HAP-1 (cell line): ENCODE measurements at regions not wholly inside any gene's neighbourhood (a gene's known extent, or its start where the extent isn't known, plus 50 kb on each side); places are given as distances from the start of the nearest gene placed in this dataset.
"Not testable (repeated sequence)": the region's sequence is repeated elsewhere in the genome, so short reads cannot be mapped to it uniquely, and the experiment has no call there.

ENCODE experiments used
- DNase-seq, 2 experiments: peaks; one replicate each; pipeline ENCODE4 v3.0.0-alpha.2; 2016 to 2020; ENCODE audit warnings: low spot score in 2 of 2
- H3K27me3 ChIP-seq: fragments of 250-450 bp; sonication (Bioruptor Pico); 2 replicates; pipeline ENCODE4 v1.5.1; 2020; ENCODE audit warnings: low read depth, mild to moderate bottlenecking, moderate library complexity
- H3K36me3 ChIP-seq: fragments of 250-450 bp; sonication (Bioruptor Pico); replicated peaks from 2 replicates; pipeline ENCODE4 v1.5.1; 2020; ENCODE audit warnings: mild to moderate bottlenecking
- H3K4me1 ChIP-seq: fragments of 250-450 bp; sonication (Bioruptor Pico); 2 replicates; pipeline ENCODE4 v1.5.1; 2020; ENCODE audit warnings: mild to moderate bottlenecking
- H3K4me3 ChIP-seq: fragments of 250-450 bp; sonication (Bioruptor Pico); 2 replicates; pipeline ENCODE4 v1.5.1; 2020; ENCODE audit warnings: mild to moderate bottlenecking, moderate library complexity
- H3K9me3 ChIP-seq: fragments of 250-450 bp; sonication (Bioruptor Pico); 2 replicates; pipeline ENCODE4 v1.5.1; 2020; ENCODE audit warnings: mild to moderate bottlenecking, moderate library complexity
- in situ Hi-C: fragments of 300-500 bp; cut with MboI; formaldehyde crosslinking; loops from 3 replicates; pipeline ENCODE4 v1.14.3; 2020; ENCODE audit warnings: low sequenced_read_pairs, inconsistent platforms, mixed read lengths

DNA sequence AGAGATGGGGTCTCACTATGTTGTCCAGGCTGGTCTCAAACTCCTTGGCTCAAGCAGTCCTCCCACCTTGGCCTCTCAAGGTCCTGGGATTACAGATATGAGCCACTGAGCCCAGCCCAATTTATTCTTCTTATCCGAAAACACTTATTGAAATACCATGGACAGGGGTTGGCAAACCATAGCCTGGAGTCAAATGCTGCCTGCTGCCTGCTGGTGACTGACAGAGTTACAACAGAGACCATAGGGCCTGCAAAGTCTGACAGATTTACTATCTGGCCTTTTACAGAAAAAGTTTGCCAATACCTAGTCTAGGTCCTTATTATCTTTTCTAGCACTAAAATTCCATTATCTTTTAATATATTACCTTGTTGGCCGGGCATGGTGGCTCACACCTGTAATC is 87.1 kb upstream of the ZNF281 start:
- Histone ChIP-seq H3K27me3 (peaks cover 3% of the 10 kb centered on the region; the same call in 1 of the 2 replicates), H3K4me3 (no peak overlapping the region)

GRCh38 chr1:200495901-200496300 is 86.1 kb upstream of the ZNF281 start:
- H3K36me3 ChIP-seq: no peaks in the 10 kb centered on the region
- in situ Hi-C loops: loop anchor here (25.0 kb wide), 2 partner anchors 359 to 809 kb away; no protein-coding TSS in a partner anchor
- no peaks in the 10 kb centered on the region for H3K9me3 ChIP-seq
- peaks cover 3% of the 10 kb centered on the region; the same call in 1 of the 2 replicates for H3K27me3 ChIP-seq
- no peak overlapping the region for H3K4me3 ChIP-seq
- no peaks in the 10 kb centered on the region for H3K4me1 ChIP-seq
- DNase-seq: no peak

More for the DNA sequence above, 87.1 kb upstream of the ZNF281 start:
- no peak for DNase-seq
- no peaks in the 10 kb centered on the region for H3K9me3 ChIP-seq
- H3K4me1 ChIP-seq: no peaks in the 10 kb centered on the region
- no peaks in the 10 kb centered on the region for H3K36me3 ChIP-seq
- in situ Hi-C loops: loop anchor here (25.0 kb wide), 2 partner anchors 360 to 810 kb away; no protein-coding TSS in a partner anchor

GRCh38 chr1:200493344-200493743 is 83.5 kb upstream of the ZNF281 start:
- in situ Hi-C loops: loop anchor here (25.0 kb wide), 2 partner anchors 356 to 806 kb away; no protein-coding TSS in a partner anchor
- no peak for DNase-seq
- Histone ChIP-seq H3K9me3 (no peaks in the 10 kb centered on the region), H3K4me3 (no peak overlapping the region), H3K4me1 (peaks cover 2% of the 10 kb centered on the region; the same call in 1 of the 2 replicates), H3K36me3 (no peaks in the 10 kb centered on the region), H3K27me3 (peaks cover 3% of the 10 kb centered on the region; the same call in 1 of the 2 replicates)

DNA sequence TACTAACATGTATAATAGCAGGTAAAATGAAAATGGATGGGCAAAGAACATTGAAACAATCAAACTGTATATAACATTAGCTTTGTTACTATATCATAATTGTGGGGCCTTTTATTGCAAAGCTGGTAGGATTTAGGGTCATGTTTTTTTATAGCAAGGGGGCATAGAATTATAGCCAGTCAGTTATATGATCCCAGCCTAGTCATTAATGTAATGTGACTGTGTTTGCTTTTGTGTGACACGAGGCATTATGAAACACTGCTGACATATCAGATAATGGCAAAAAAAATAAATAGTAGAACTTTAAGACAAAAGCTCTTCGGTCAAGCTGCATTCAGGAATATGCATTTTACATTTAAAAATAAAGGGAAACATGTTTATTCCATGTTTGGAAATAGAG is 81.3 kb upstream of the ZNF281 start:
- peaks cover 2% of the 10 kb centered on the region; the same call in 1 of the 2 replicates for H3K4me1 ChIP-seq
- no peaks in the 10 kb centered on the region for H3K9me3 ChIP-seq
- no peak for DNase-seq

DNA sequence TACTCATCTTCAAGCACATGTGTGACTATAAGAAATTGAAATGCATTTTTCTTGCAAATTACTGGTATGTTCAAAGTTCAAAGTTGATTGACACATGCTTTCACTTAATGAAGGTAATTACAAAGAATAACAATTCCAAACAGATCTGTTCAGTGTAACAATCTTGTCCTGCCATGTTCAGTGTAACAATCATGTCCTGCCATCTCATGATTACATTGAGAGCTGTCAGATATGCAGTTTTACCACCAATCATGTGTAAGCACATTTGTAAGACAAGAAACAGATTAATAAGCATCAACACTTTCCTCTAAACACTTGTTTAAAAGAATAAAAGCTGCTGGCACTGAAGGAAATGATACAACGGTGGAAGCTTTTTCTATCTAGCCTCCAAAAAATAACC is 80.3 kb upstream of the ZNF281 start:
- Histone ChIP-seq H3K4me1 (peaks cover 2% of the 10 kb centered on the region; the same call in 1 of the 2 replicates), H3K27me3 (peaks cover 3% of the 10 kb centered on the region; the same call in 1 of the 2 replicates), H3K9me3 (no peaks in the 10 kb centered on the region), H3K36me3 (no peaks in the 10 kb centered on the region), H3K4me3 (no peak overlapping the region)
- no peak for DNase-seq
- in situ Hi-C loops: loop anchor here (25.0 kb wide), 2 partner anchors 353 to 803 kb away; no protein-coding TSS in a partner anchor

More for the DNA sequence above, 81.3 kb upstream of the ZNF281 start:
- H3K27me3 ChIP-seq: peaks cover 3% of the 10 kb centered on the region; the same call in 1 of the 2 replicates
- in situ Hi-C loops: loop anchor here (25.0 kb wide), 2 partner anchors 354 to 804 kb away; no protein-coding TSS in a partner anchor
- no peak overlapping the region for H3K4me3 ChIP-seq
- no peaks in the 10 kb centered on the region for H3K36me3 ChIP-seq

DNA sequence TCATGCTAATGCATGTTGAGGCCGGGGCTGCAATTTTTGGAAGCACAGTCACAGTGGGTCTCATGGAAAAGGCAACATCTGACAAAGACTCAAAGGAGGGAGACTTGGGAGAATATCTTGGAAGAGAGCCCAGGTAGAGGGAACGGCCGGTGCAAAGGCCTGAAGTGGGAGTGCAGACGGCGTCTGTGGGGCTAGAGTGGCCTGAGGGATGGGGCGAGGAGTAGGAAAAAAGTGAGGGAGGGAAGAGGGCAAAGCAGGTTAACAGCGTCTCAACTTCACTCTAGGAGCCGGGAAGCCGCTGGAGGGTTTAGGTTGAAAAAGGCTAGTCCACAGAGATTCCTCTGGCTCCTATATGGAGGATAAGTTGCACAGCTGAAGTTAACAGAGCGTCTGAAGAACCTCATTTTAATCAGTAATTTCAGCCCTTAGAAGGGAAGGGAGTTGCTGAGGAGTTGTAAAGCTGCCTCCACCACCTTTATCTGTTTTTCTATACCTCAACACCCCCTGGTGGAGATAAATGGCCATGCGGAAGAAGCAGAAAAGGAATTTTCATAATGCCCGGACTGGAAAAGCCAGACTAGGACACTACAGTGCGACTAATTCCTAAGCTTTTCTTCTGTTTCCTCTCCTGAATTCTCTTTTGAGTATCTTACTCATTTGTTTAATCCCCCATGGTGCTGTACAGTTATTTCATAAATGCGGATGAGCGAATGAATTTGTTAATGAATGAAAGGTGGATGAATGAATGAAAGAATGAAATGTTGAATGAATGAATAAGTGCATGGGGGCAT is 78.7 kb upstream of the ZNF281 start:
- H3K27me3 ChIP-seq: no peaks in the 10 kb centered on the region
- no peaks in the 10 kb centered on the region for H3K36me3 ChIP-seq
- DNase-seq: peak; percentile 78 to 83
- H3K9me3 ChIP-seq: no peaks in the 10 kb centered on the region
- H3K4me1 ChIP-seq: peaks cover 2% of the 10 kb centered on the region; the same call in 1 of the 2 replicates
- no peak overlapping the region for H3K4me3 ChIP-seq
- in situ Hi-C loops: loop anchor here (10.0 to 25.0 kb wide), 3 partner anchors 204 to 801 kb away; no protein-coding TSS in a partner anchor

- no peak overlapping the region for H3K4me3 ChIP-seq
- H3K9me3 ChIP-seq: no peaks in the 10 kb centered on the region
- H3K4me1 ChIP-seq: peaks cover 2% of the 10 kb centered on the region; the same call in 1 of the 2 replicates
- in situ Hi-C loops: loop anchor here (10.0 to 25.0 kb wide), 3 partner anchors 203 to 800 kb away; no protein-coding TSS in a partner anchor
- H3K27me3 ChIP-seq: no peaks in the 10 kb centered on the region
- no peaks in the 10 kb centered on the region for H3K36me3 ChIP-seq
- DNase-seq: no peak
These were observed 77.8 kb upstream of the ZNF281 start for GRCh38 chr1:200487650-200488049.

GRCh38 chr1:200486634-200487033 is 76.8 kb upstream of the ZNF281 start:
- Histone ChIP-seq H3K4me1 (peaks cover 2% of the 10 kb centered on the region; the same call in 1 of the 2 replicates), H3K9me3 (no peaks in the 10 kb centered on the region), H3K36me3 (no peaks in the 10 kb centered on the region), H3K4me3 (no peak overlapping the region), H3K27me3 (no peaks in the 10 kb centered on the region)
- DNase-seq: no peak
- in situ Hi-C loops: loop anchor here (10.0 to 25.0 kb wide), 3 partner anchors 202 to 799 kb away; no protein-coding TSS in a partner anchor

GRCh38 chr1:200484438-200484946 is 74.7 kb upstream of the ZNF281 start:
- not testable (repeated sequence) for H3K4me3 ChIP-seq, H3K27me3 ChIP-seq, DNase-seq, H3K4me1 ChIP-seq, H3K36me3 ChIP-seq, H3K9me3 ChIP-seq
- in situ Hi-C loops: loop anchor here (10.0 to 25.0 kb wide), 3 partner anchors 200 to 797 kb away; no protein-coding TSS in a partner anchor

GRCh38 chr1:200483491-200484143 is 73.8 kb upstream of the ZNF281 start:
- H3K4me3 ChIP-seq: no peak overlapping the region
- DNase-seq: no peak
- in situ Hi-C loops: loop anchor here (10.0 to 25.0 kb wide), 3 partner anchors 199 to 796 kb away; no protein-coding TSS in a partner anchor

GRCh38 chr1:200480964-200481363 is 71.1 kb upstream of the ZNF281 start:
- no peak for DNase-seq
- H3K4me3 ChIP-seq: no peak overlapping the region
- H3K27me3 ChIP-seq: no peaks in the 10 kb centered on the region
- no peaks in the 10 kb centered on the region for H3K4me1 ChIP-seq
- H3K9me3 ChIP-seq: no peaks in the 10 kb centered on the region
- no peaks in the 10 kb centered on the region for H3K36me3 ChIP-seq
- in situ Hi-C loops: loop anchor here (10.0 to 25.0 kb wide), 3 partner anchors 196 to 794 kb away; no protein-coding TSS in a partner anchor

More at GRCh38 chr1:200483491-200484143, 73.8 kb upstream of the ZNF281 start:
- no peaks in the 10 kb centered on the region for H3K27me3 ChIP-seq
- H3K36me3 ChIP-seq: no peaks in the 10 kb centered on the region
- peaks cover 2% of the 10 kb centered on the region; the same call in 1 of the 2 replicates for H3K4me1 ChIP-seq
- no peaks in the 10 kb centered on the region for H3K9me3 ChIP-seq

- Histone ChIP-seq H3K9me3 (no peaks in the 10 kb centered on the region), H3K4me3 (no peak overlapping the region), H3K36me3 (no peaks in the 10 kb centered on the region), H3K4me1 (no peaks in the 10 kb centered on the region), H3K27me3 (no peaks in the 10 kb centered on the region)
- DNase-seq: no peak
- in situ Hi-C loops: loop anchor here (10.0 to 25.0 kb wide), 3 partner anchors 195 to 793 kb away; no protein-coding TSS in a partner anchor
These were observed 70.0 kb upstream of the ZNF281 start for GRCh38 chr1:200479816-200480215.

GRCh38 chr1:200478945-200479558 is 69.2 kb upstream of the ZNF281 start:
- in situ Hi-C loops: loop anchor here (25.0 kb wide), 2 partner anchors 342 to 792 kb away; no protein-coding TSS in a partner anchor
- DNase-seq: no peak
- H3K4me3 ChIP-seq: no peak overlapping the region
- no peaks in the 10 kb centered on the region for H3K36me3 ChIP-seq
- no peaks in the 10 kb centered on the region for H3K4me1 ChIP-seq
- H3K9me3 ChIP-seq: no peaks in the 10 kb centered on the region
- no peaks in the 10 kb centered on the region for H3K27me3 ChIP-seq
